GM19468 (cell line): ENCODE measurements at regions not wholly inside any gene's neighbourhood (a gene's known extent, or its start where the extent isn't known, plus 50 kb on each side); places are given as distances from the start of the nearest gene placed in this dataset.
"Not testable (repeated sequence)": the region's sequence is repeated elsewhere in the genome, so short reads cannot be mapped to it uniquely, and the experiment has no call there.

ENCODE experiments used
- ATAC-seq: cut with Tn5 transposase; IDR thresholded peaks from one replicate; pipeline ENCODE4 v1.9.1; 2021; ENCODE audit warnings: mild to moderate bottlenecking, moderate library complexity, moderate number of reproducible peaks; ENCODE audit not compliant: unreplicated experiment; ENCODE audit errors: extremely low read depth

- ATAC-seq = no peak
These were observed 75.9 kb upstream of the MAGI2 start for GRCh38 chr7:79529214-79529880.

GRCh38 chr7:79528421-79528820, 75.0 kb upstream of the MAGI2 start:
- no peak for ATAC-seq

GRCh38 chr7:79524048-79524447, 70.6 kb upstream of the MAGI2 start:
- no peak for ATAC-seq

- no peak for ATAC-seq
These were observed 70.0 kb upstream of the MAGI2 start for GRCh38 chr7:79523436-79523835.

GRCh38 chr7:79520543-79520942, 67.1 kb upstream of the MAGI2 start:
- no peak for ATAC-seq

- no peak for ATAC-seq
These were observed 61.9 kb upstream of the MAGI2 start for GRCh38 chr7:79515358-79515757.

GRCh38 chr7:79513261-79513660, 59.8 kb upstream of the MAGI2 start:
- ATAC-seq = no peak

- ATAC-seq = no peak
These were observed 58.8 kb upstream of the MAGI2 start for GRCh38 chr7:79512261-79512660.

- not testable (repeated sequence) for ATAC-seq
These were observed 57.6 kb upstream of the MAGI2 start for GRCh38 chr7:79511056-79511455.

- ATAC-seq = no peak
These were observed 53.7 kb upstream of the MAGI2 start for GRCh38 chr7:79507131-79507530.

GRCh38 chr7:79506481-79506880, 53.0 kb upstream of the MAGI2 start:
- no peak for ATAC-seq

- no peak for ATAC-seq
These were observed 51.3 kb upstream of the MAGI2 start for GRCh38 chr7:79504607-79505389.
